ENCODE measurements at regions not wholly inside any gene's neighbourhood (a gene's known extent, or its start where the extent isn't known, plus 50 kb on each side); places are given as distances from the start of the nearest gene placed in this dataset.

- TF ChIP-seq, protein P1, sequence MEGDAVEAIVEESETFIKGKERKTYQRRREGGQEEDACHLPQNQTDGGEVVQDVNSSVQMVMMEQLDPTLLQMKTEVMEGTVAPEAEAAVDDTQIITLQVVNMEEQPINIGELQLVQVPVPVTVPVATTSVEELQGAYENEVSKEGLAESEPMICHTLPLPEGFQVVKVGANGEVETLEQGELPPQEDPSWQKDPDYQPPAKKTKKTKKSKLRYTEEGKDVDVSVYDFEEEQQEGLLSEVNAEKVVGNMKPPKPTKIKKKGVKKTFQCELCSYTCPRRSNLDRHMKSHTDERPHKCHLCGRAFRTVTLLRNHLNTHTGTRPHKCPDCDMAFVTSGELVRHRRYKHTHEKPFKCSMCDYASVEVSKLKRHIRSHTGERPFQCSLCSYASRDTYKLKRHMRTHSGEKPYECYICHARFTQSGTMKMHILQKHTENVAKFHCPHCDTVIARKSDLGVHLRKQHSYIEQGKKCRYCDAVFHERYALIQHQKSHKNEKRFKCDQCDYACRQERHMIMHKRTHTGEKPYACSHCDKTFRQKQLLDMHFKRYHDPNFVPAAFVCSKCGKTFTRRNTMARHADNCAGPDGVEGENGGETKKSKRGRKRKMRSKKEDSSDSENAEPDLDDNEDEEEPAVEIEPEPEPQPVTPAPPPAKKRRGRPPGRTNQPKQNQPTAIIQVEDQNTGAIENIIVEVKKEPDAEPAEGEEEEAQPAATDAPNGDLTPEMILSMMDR (IDR thresholded peaks at IDR 0.05; ENCODE audit: low read depth, low read length) = no peak
- DNase-seq (ENCODE audit: extremely low read depth, low read depth) = no peak
Measured at GRCh38 chr1:67960766-67961165, 89.7 kb downstream of the DIRAS3 start.

- no peak for DNase-seq (ENCODE audit: extremely low read depth, low read depth)
- TF ChIP-seq, protein P1 (IDR thresholded peaks at IDR 0.05; ENCODE audit: low read depth, low read length) = no peak
Measured at GRCh38 chr1:67958472-67958871, 92.0 kb downstream of the DIRAS3 start.

DNA sequence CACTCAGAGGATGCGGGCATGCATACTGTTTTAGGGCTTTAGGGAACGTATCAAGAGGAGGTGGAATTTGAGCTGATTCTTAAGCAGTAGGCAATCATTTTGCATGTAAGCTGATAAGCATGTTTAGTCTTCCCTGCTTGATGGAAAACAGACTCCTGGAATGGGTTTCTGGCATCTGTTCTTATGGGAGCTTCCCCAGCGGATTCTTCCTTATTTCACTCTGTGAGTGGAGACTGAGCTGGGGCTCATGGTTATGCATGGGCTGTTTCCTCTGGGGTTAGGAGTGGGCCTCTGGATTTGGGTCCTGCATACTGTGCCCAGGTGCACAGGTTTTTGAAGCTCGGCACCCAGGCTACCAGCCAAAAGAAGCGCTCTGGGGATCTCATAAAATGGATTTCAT, 93.4 kb downstream of the DIRAS3 start:
- no peak for DNase-seq (ENCODE audit: extremely low read depth, low read depth)
- TF ChIP-seq, protein P1 (IDR thresholded peaks at IDR 0.05; ENCODE audit: low read depth, low read length) = no peak

- TF ChIP-seq, protein P1 (IDR thresholded peaks at IDR 0.05; ENCODE audit: low read depth, low read length) = no peak
- DNase-seq (ENCODE audit: extremely low read depth, low read depth) = no peak
Measured at GRCh38 chr1:67956116-67956515, 94.3 kb downstream of the DIRAS3 start.

DNA sequence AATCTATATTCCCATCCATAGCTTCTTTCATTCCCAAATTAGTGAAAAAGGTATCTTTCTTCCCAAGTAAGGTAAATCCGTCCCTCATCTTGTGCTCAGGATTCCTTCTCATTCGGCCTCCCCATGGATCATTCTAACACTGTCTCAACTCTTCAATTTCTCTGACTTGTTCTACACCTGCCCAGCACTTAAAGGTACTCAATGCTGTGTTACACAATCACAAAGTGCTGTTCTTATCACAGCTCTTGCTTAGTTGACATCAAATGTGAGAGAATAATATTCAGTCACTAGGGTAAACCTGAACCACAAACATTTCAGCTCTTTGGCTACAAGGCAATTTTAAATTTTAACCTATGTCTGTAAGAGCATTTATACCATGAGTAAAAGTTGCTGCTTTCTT, 94.8 kb downstream of the DIRAS3 start:
- DNase-seq (ENCODE audit: extremely low read depth, low read depth) = no peak
- TF ChIP-seq, protein P1 (IDR thresholded peaks at IDR 0.05; ENCODE audit: low read depth, low read length) = no peak

- DNase-seq (ENCODE audit: extremely low read depth, low read depth) = no peak
- TF ChIP-seq, protein P1 (IDR thresholded peaks at IDR 0.05; ENCODE audit: low read depth, low read length) = no peak
Measured at GRCh38 chr1:67953301-67953700, 97.1 kb downstream of the DIRAS3 start.

GRCh38 chr1:67952071-67952470, 98.4 kb downstream of the DIRAS3 start:
- TF ChIP-seq, protein P1 (IDR thresholded peaks at IDR 0.05; ENCODE audit: low read depth, low read length) = no peak
- no peak for DNase-seq (ENCODE audit: extremely low read depth, low read depth)
